Epithelial cell of esophagus (primary cell): ENCODE measurements at regions not wholly inside any gene's neighbourhood (a gene's known extent, or its start where the extent isn't known, plus 50 kb on each side); places are given as distances from the start of the nearest gene placed in this dataset.

ENCODE experiments used
- DNase-seq: peaks from one replicate; pipeline ENCODE4 v3.0.0; 2010; ENCODE audit warnings: low read depth
- H3K4me3 ChIP-seq: 2 replicates; pipeline ENCODE4 v1.5.1; 2011; ENCODE audit warnings: mild to moderate bottlenecking, low read length, control low read depth
- TF ChIP-seq, protein P1 (sequence below): IDR thresholded peaks from 2 replicates; pipeline ENCODE4 v1.5.1; 2011; ENCODE audit warnings: low read depth, mild to moderate bottlenecking, low read length, control low read depth, inconsistent platforms; ENCODE audit not compliant: insufficient read depth; ENCODE audit errors: missing control alignments

DNA sequence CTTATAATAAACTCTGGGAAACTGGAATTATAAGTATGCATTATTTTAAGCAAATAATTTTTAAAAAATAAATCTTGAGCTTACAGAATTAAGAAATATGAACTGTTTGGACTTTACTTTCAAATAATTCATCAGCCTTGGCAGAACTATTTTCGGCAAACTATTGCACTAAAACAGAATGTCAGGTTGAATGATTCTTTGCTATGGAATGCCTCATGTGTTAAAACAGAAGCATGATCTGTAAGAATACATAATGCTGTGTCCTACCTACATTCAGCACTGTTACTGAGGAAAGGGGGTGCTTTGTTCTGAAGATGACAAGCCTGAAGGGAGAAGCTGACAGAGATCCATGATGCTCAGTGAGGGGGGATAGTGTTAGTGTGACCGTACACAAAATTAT, 55.6 kb upstream of the EXOC1L start:
- H3K4me3 ChIP-seq: no peak overlapping the region
- DNase-seq: no peak
- TF ChIP-seq, protein P1, sequence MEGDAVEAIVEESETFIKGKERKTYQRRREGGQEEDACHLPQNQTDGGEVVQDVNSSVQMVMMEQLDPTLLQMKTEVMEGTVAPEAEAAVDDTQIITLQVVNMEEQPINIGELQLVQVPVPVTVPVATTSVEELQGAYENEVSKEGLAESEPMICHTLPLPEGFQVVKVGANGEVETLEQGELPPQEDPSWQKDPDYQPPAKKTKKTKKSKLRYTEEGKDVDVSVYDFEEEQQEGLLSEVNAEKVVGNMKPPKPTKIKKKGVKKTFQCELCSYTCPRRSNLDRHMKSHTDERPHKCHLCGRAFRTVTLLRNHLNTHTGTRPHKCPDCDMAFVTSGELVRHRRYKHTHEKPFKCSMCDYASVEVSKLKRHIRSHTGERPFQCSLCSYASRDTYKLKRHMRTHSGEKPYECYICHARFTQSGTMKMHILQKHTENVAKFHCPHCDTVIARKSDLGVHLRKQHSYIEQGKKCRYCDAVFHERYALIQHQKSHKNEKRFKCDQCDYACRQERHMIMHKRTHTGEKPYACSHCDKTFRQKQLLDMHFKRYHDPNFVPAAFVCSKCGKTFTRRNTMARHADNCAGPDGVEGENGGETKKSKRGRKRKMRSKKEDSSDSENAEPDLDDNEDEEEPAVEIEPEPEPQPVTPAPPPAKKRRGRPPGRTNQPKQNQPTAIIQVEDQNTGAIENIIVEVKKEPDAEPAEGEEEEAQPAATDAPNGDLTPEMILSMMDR: no peak

GRCh38 chr4:55765070-55765469, 54.5 kb upstream of the EXOC1L start:
- TF ChIP-seq, protein P1: no peak
- H3K4me3 ChIP-seq: no peak overlapping the region
- DNase-seq: no peak

DNA sequence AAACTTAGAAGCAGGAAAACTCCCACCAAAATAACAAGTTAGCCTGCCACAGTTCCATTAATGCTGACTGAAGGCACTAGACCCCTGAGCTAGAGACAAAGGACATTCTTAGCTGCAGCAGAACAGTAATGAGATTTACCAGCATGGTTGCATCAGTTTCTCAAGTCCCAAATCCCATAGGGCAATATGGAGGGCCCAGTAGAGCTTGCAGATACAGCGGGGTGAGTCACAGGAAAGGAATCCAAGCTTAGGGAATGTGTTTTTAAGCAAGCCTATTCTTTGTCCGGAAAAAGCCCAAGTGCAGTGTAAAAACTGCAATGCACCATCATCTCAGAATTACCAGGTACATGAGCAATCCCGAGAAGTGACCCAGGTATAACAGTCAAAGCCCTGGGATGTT, 51.3 kb upstream of the EXOC1L start:
- TF ChIP-seq, protein P1: no peak
- DNase-seq: peak; percentile 81
- no peak overlapping the region for H3K4me3 ChIP-seq
